NCI-H2107 treated with DMSO at 0.1 percent for 48 hours (cell line): ENCODE measurements at regions not wholly inside any gene's neighbourhood (a gene's known extent, or its start where the extent isn't known, plus 50 kb on each side); places are given as distances from the start of the nearest gene placed in this dataset.

Source experiments
- DNase-seq: peaks from one replicate; lab custom pipeline; 2025; ENCODE audit not compliant: unreplicated experiment; lab: John Stamatoyannopoulos, UW

DNA sequence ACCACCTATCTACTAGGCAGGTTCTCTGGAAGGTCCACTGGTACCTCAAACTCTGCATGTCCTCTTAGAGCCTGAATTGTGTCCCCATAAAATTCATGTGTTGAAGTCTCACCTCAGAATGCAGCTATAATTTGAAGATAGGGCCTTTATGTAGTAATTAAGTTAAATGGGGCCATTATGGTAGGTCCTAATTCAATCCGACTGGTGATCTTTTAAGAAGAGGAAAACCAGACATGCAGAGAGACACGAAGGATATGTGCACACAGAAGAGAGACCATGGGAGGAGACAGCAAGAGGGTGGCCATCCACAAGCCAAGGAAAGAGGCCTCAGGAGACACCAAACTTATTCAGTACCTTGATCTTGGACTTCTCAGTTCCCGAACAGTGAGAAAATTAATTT is 345.4 kb downstream of the ENC1 start:
- DNase-seq, result no peak

DNA sequence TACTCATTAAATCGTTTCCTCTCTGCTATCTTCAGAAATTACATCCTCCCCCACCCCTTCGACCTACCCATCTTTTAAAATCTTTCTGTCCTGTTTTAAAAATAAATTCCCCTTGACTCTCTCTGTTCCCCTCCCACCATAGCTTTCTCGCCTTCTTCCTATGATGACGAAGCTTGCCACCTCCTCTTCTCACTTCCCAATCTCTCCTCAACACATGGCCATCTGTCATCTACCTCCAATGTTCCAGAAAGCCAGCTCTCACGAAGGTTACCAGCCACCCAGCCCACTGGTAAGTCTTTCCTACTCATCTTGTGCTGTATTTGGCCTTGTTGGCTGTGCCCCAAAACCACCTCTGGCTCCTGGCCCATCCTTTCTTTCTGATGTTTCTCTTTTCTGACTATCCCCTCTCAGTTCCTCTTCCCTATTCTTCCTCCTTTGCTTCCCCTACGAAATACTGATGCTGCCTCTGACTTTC is 346.3 kb downstream of the ENC1 start:
- no peak for DNase-seq

DNA sequence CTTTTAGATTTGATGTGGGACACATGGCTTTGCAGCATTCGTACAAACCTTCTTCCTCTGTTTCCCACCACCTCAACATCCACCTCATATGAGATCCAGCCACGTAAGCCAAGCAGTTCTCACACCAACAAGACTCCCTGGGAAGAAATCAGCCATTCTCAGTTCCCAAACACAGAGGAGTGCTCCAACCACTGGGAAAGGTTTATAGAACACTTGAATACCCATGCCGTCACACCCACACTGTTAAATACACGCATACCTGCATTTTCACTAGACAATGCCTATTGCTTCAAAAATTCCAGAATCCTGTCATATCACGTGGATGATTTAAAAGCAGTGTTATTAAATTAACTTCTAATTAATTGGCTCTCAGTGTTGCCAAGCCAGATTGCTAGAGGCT is 347.3 kb downstream of the ENC1 start:
- DNase-seq, result no peak

DNA sequence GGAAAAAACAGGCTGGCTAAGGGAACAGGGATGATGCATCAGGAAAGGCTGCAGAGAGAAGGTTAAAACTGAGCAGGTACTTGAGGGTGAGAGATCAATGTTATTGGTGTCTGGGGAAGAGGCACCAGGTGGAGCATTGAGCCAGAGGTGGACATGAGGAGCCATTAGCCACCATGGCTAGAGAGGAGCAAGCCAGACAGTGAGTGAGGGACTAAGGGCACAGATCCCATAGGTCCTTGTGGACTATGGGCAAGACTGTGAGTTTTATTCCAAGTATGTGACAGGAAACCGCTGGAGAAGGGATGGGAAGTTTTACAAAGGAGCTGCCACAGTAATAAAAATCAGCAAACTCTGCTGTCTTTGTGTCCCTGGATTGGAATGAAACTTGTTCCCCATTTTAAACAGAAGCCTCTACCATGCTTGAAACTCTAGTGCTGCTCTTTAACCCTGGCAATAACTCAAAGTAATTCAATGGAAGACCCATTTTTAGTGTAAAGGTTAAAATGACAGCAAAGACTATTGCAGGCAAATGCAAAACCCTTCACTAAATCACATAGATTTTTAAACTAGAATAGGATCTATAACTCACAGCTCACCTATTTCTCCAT is 349.8 kb downstream of the ENC1 start:
- no peak for DNase-seq

DNA sequence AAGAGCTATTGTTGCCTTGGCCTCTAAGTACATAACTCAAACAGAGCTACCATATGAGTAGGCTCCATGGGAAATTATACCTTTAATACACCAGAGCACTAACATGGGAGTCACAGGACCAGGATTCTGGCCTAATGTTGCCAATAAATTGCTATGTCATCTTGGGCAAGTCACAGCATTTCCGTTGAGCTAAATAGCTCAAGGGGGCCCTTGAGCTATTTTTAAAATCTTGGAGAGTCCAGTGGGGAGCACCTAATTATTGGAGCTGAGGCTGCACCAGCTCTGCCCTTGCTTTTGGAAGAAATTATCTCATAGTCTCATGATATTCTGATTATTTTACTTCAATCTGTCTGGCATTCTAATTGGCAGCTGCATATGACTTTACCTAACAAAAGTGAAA is 350.8 kb downstream of the ENC1 start:
- no peak for DNase-seq

DNA sequence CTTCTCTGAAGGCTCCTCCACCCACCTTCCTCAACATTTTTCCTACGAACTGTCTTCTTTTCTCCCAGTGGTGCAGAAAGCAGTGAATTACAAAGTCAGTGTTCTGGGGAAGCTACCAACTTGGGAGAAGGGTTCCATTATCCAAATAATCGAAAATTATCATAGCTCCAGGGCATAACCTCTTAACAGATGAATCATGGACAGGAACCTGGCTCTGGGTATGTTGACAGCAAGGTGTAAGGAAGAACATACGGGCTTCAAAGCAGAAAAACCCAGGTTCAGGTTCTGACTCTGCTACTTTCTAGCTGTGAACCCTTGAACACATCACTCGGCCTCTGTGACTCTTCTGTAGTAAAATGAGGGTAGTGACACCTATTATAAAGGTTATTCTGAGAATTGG is 351.3 kb downstream of the ENC1 start:
- DNase-seq, result no peak

DNA sequence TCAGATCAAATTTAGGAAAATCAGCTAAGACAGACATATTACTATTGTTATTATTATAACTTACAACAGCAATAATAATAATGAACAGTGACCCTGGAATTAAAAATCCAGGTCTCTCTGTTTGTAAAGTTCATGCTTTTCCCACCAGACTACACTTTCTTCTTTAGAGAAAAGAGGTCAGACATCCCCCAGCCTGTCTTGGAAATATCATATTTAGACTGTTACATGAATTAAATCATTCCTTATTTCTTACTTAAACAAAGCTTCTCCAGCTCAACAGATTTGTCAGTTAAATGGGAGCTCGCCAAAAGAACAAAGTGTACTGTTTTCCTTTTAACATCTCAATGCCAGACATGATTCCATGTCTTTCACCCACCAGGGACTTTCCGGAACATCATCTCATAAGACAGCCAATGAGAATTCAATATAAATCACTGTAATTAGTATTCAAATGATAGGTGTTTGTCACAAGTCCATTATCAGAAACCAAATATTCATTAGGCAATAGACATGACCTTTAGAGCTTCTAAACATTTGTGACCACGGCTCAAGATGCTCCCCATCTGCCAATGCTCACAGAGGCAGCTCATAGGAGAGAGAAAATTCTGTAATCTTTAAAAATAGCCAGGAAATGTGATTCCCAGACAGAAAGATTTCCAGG is 351.9 kb downstream of the ENC1 start:
- DNase-seq, result no peak

DNA sequence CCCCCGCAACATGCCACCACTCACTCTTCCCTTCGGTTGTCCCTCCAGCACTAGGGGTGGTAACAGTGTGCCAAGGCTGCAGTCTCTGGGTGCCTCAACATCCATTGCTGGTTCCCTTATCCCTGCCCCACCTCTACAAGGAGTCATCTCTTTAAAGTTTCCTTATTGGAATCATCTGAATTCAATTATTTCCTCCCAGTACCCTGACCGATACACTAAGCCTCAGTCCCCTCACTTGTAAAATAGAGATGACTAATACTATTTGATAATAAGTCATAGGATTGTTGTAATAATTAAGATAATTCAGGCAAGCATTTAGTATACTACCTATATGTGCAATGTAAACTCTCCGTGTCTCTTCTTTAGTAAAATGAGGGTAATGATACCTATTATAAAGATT is 352.5 kb downstream of the ENC1 start:
- DNase-seq, result no peak

DNA sequence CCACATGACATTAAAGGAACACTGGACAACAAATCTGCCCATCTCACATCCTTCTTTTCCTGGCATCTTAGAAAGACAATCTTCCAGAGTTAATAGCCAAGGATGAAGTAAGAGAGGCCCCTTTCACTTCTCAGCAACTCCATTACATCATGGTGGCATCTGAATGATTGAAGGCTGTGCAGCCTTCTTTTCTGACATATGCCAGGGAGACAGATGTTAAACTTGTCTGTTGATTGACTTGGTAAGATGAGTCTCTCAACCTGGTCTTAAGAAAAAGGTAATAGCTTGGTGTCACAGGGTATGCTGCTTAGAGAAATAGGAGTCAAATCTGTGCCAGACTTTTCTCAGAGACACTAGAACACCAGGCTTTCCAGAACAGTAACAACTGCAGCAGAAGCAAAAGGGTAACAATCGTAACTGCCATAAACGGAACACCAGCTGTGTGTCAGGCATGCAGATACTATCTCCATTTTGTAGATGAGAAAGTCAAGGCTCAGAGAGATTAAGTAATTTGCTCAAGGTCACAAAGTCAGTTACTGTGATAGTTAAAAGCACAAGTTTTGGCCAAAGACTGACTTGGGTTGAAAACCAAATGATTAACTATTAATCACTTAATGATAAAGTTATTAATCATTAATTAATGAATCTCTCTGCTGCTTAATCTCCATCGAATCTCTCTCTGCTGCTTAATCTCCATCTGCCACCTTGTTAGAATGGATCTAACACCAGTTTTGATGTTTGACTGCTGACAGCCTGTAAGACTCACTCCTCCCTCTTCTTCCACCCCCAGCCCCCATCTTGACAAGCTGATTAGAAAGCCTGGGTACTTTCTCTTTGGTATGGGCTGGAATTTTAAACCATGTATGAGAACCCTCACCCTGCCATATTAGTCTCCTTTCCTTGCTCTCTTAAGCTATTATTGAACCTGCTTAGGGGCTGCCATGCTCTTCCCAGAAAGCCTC is 353.5 kb downstream of the ENC1 start:
- DNase-seq, result no peak

DNA sequence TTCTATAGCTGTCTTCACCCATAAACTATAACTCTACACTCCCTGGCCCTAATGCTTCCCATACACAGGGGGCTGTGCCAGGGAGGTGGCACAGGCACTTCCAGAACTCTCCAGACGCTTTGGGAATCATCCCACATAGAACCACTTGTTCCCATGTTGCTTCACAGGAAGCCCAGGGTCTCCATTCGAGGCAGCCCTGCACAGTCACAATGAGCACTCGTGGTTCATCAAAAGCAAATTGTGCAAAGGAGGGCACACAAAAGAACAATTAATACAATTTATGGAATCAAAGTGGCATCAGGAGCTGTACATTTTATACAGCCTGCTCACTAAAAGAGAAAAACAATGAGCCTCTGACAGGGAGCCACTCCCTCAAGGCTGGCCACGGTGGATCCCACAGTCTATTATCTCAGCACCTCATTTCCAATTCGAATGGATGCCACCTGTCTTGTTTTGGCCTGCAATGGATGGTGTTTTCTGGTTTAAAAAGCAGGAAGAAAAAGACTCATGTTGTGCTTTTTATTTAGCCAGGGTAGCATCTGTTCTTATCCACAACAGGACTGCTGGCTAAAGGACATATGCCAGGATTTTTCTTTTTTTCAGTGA is 354.8 kb downstream of the ENC1 start:
- DNase-seq, result no peak

DNA sequence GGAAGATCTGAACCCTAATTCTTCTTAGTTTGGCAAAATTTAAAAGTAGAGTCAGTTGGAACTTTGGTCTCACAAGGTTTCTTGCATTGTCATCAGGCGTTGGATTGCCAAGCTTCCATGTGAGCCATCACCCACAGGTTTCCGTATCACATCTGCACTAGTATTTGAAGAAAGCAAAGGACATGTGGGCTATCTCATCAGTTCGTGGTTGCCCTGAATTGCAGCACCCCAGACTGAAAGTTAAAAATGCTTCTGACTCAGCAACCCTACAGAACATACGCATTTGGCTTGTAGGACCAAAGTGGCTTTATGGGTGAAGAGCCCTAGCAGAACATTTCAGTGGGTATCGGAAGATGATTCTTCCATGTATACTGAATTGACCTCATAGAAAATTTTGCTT is 358.0 kb downstream of the ENC1 start:
- no peak for DNase-seq

DNA sequence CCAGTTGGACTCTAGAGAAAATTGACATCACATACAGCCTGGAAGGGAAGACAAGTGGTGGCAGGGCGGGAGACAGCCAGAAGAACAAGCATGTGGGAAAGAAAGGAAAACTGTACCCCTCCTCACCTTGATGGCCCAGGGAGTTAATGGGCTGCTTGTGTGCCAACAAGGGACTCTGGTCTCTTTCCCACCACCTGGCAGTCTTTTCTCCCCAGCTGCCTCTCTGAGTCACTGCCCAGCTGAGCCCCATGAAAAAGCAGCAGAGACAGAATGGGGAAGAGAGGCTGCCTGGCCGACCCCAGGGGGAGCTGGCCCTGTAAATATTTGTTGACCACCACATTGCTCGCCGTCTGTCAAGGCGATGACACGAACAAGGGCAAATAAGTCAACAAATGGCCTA is 359.4 kb downstream of the ENC1 start:
- DNase-seq, result no peak

DNA sequence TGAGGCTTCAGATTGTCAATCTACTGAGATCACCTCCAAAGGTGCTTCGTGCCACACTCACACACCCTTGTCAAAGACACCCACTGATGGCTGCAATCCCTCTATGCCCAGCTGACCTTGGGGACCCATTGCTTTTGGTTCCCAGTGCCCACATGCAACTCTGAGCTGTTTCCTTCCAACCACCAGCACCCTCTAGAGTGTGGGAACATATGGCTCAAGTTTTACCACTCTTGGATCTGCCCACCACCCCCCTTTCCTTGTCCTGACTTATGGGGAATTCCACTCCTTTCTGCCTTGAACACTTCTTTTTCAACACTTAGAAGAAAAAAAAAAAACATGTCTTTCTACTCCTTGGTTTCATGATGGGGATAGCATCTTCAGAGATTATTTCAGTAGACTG is 360.2 kb downstream of the ENC1 start:
- no peak for DNase-seq

DNA sequence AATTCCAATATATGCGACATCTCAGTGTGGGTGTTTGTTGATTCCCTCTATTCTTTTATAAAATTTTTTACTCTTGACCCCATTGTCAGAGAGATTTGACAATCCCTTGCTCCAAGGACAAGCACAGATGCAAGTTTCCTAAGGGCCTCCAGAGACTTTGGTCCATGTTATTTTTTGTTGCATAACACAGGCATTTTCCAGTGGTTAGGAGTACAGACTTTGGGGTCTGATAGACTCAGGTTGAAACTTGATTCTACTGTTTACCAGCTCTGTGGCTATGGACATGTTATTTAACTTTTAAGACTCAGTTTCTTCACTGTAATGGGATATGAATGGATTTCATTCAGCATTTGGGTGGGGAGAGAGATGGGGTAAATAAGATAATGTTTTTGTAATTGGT is 361.3 kb downstream of the ENC1 start:
- no peak for DNase-seq

DNA sequence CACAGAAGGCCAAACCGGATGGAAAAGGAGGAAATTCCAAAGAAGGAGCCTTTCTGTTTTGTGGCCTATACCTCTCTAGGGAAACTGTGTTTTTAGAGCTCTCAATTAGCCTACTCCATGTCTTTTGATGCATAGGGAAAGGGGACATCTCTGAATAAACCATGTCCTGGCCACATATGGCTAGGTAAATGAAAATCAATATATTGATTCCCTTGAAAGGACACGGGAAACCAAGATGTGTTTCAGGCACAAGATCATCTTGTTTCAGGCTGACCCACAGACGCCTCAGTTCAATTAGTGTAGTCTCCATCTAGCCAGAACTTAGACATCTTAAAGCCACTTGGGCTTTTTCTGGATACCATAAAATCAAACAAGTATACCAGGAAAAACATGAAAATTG is 363.1 kb downstream of the ENC1 start:
- no peak for DNase-seq

DNA sequence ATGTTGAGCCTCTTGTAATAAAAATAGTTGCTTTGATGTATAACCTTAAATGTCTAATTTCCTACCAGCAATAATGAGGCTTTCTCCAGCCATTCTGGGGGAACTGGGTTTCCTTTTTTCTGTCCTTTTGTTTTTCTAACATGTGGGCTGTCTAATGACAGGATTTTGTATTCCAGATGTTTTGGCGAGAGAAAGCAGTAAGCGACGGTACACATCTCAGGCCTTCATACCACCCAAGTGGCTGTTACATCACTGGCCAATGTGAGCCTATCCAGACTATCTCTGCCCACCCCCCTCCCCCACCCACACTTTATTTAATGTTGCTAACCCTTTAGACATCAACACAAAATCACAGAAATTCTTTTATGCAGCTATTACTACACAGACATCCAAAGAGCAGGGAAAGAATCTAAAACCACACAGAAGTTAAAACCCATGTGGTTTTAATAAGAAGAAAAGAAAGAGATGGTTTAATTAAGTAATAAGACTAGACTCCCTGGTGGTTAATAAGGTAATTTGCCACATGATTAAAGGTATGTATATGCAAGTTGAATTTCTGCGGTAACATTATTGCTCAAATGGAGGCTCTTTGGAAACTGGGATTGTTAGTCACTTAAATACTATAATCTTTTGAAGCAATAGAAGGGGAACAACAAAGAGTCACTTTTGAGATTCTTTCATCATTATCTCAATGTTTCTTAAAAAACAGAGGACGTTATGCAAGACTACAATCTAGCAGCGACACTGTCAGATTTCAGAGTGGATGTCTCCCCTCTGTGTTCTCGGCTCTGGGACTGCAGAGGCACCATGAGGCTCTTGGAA is 365.1 kb downstream of the ENC1 start:
- no peak for DNase-seq

DNA sequence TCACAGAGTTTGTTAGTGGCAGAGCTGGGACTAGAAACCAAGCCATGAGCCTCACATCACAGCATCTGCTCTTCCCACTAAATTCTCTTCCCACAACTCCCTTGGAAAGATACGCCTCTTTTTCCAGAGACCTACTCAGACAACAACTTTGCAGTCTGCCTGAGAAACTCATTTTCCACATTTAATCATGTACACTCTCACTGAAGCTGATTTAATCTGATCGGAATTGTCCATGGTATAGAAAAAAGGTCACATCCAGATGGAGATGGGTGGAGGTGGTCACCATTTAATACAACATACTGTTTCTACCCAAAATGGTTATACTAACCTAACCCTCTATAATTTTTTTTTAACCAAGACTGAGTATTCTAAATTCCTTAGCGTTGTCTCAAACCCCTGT is 366.2 kb downstream of the ENC1 start:
- no peak for DNase-seq

DNA sequence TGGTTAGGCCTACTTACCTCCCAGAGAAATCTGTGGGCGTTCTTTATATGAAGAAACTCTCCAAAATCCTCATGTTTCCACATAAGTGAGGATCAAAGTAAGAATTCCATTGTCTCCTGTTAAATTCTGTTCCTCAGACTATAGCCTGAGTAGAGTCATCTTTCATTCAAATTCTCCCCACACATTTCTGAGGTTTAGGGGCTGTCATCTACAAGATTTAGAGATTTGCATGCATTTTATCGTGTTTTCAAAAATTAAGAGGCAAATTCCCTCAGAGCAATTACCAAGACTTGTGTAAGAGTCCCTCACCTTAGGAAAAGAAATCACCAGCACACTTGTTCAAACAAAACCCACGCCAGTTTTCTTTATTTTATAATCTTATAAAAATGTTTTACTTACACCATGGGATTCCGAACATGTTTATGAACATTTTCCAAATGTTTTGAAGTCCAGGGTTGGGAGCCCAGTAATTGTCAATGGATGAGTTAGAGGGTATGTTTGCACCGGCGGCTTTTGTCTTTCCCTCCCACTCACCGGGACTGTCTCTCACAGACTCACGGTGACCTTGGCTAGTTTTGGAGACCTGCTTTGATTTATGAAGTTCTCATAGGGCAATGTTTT is 367.6 kb downstream of the ENC1 start:
- no peak for DNase-seq

DNA sequence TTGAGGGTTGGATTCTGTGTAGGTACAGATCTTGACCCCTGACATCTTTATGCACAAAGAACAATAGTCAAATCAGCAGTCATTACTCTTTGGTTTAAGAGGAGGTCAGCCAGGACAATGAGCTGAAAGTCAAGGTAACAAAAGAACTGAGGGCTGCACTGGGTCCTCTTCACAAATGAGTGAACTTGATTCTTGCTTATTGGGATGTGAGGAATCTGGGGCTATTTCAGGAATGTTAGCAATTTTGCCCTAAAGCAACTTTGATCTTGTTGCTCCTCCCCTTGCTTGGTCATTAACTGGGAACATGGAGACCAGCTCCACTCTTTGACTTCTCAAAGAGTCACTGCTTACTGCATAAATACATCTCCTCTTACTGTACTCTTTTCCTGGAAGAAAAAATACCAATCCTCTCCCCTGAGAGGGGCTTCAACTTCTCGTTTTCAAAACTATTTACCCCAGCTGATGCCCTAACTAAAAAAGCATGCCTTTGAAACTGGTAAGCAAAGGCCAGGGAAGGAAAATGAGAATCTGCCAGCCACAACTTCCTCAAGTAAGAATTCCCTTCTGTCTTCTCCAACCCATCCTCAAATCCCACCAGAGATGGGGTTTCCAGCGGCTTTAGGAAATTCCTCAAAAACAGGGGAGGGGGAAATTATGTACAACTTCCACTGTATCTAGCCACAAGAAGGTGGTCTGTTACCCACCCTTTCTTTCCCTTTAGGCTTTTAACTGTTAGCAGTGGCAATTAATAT is 368.3 kb downstream of the ENC1 start:
- DNase-seq, result no peak

DNA sequence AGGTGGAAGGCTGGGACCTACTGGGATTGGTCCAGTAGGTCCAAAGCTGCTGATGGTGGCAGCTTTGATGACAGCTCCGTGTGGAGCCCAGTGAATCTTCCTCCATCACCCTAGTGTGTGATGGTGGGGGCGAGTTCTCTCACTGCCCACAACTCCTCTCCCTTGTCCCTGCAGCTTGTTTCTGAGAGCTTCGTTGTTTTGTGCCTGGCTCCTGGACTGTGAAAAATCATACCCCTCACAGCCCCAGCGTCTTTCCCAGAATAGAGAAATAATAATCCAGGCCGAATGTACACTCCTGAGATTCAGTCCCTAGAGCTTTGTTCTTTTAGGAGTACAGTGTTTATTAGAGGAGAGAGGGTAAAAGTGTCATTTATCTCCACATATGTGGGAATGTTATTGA is 372.2 kb downstream of the ENC1 start:
- no peak for DNase-seq
